VCaP (cell line): ENCODE measurements at regions not wholly inside any gene's neighbourhood (a gene's known extent, or its start where the extent isn't known, plus 50 kb on each side); places are given as distances from the start of the nearest gene placed in this dataset.
A peak's percentile ranks its signal among the peaks of the same experiment; 100 is the strongest.
"Not testable (repeated sequence)": the region's sequence is repeated elsewhere in the genome, so short reads cannot be mapped to it uniquely, and the experiment has no call there.

Experiments used
- H3K27ac ChIP-seq: fragments of 450-650 bp; 2 replicates; pipeline ENCODE4 v1.5.1; 2017
- CTCF ChIP-seq: fragments of 450-650 bp; conservative IDR thresholded peaks from 2 replicates; pipeline ENCODE4 v1.5.1; 2017; ENCODE audit warnings: mild to moderate bottlenecking, moderate library complexity

GRCh38 chr21:16215663-16216183 is 485.9 kb downstream of the USP25 start:
- TF ChIP-seq CTCF = no peak
- no peak overlapping the region for H3K27ac ChIP-seq

- no peak for TF ChIP-seq CTCF
Observed at GRCh38 chr21:16216288-16216962, 486.6 kb downstream of the USP25 start.

GRCh38 chr21:16218682-16219343 is 489.0 kb downstream of the USP25 start:
- no peak overlapping the region for H3K27ac ChIP-seq
- no peak for TF ChIP-seq CTCF

More at GRCh38 chr21:16216288-16216962, 486.6 kb downstream of the USP25 start:
- no peak overlapping the region for H3K27ac ChIP-seq

- not testable (repeated sequence) for H3K27ac ChIP-seq
Observed at GRCh38 chr21:16224756-16225155, 495.0 kb downstream of the USP25 start.

- no peak for TF ChIP-seq CTCF
- H3K27ac ChIP-seq = no peak overlapping the region
Observed at GRCh38 chr21:16239659-16240265, 510.0 kb downstream of the USP25 start.

GRCh38 chr21:16241016-16241415 is 511.2 kb downstream of the USP25 start:
- no peak for TF ChIP-seq CTCF
- H3K27ac ChIP-seq = no peak overlapping the region

GRCh38 chr21:16241479-16241963 is 511.7 kb downstream of the USP25 start:
- TF ChIP-seq CTCF = no peak
- peak overlapping the region; percentile 77 for H3K27ac ChIP-seq
